CD14-positive monocyte (primary cell): ENCODE measurements at regions not wholly inside any gene's neighbourhood (a gene's known extent, or its start where the extent isn't known, plus 50 kb on each side); places are given as distances from the start of the nearest gene placed in this dataset.

Experiments used
- DNase-seq, 3 donors: peaks; one replicate each; pipeline ENCODE4 v3.0.0-alpha.2; 2011 to 2022
- H2AFZ ChIP-seq: 2 replicates; pipeline ENCODE4 v1.6.0; 2012; ENCODE audit warnings: mild to moderate bottlenecking, low read depth, low read length, inconsistent platforms; ENCODE audit not compliant: insufficient read depth, poor library complexity, severe bottlenecking
- H3K27ac ChIP-seq, 2 donors: 1 replicate in 1 of 2; 2 replicates in 1 of 2; pipeline ENCODE4 v1.5.1; 2012 to 2013; ENCODE audit warnings: low read length in 2 of 2, control low read depth in 1 of 2, inconsistent platforms in 1 of 2, low read depth in 1 of 2, mild to moderate bottlenecking in 1 of 2
- H3K27me3 ChIP-seq, 2 donors: one replicate each; pipeline versions ENCODE4 v1.6.0 to v1.6.1; 2011 to 2013; ENCODE audit warnings: low read length in 2 of 2; ENCODE audit not compliant: control insufficient read depth in 2 of 2, insufficient read depth in 2 of 2
- H3K36me3 ChIP-seq, 2 donors: replicated peaks in 1 of 2; 1 replicate in 1 of 2; 2 replicates in 1 of 2; pipeline versions ENCODE4 v1.5.1 to v1.6.1; 2012 to 2013; ENCODE audit warnings: low read length in 2 of 2, control low read depth in 1 of 2, inconsistent platforms in 1 of 2, mild to moderate bottlenecking in 1 of 2; ENCODE audit not compliant: insufficient read depth in 2 of 2, control insufficient read depth in 1 of 2
- H3K4me1 ChIP-seq, 2 donors: 1 replicate in 1 of 2; 2 replicates in 1 of 2; pipeline versions ENCODE4 v1.5.1 to v1.6.1; 2012 to 2013; ENCODE audit warnings: low read length in 2 of 2, control low read depth in 1 of 2, inconsistent platforms in 1 of 2, mild to moderate bottlenecking in 1 of 2, moderate library complexity in 1 of 2; ENCODE audit not compliant: insufficient read depth in 2 of 2, control insufficient read depth in 1 of 2
- H3K4me2 ChIP-seq: replicated peaks from 2 replicates; pipeline ENCODE3; 2012; ENCODE audit warnings: low read length, moderate library complexity, mild to moderate bottlenecking; ENCODE audit not compliant: poor library complexity, severe bottlenecking; ENCODE audit errors: extremely low read depth
- H3K4me3 ChIP-seq, 3 experiments: fragments of 200-600 bp in 1 of 3; sonication (generic) in 1 of 3; replicated peaks in 1 of 3; 1 replicate in 2 of 3; 2 replicates in 1 of 3; pipeline ENCODE4 v1.5.1; 2011 to 2013; ENCODE audit warnings: low read length in 3 of 3, mild to moderate bottlenecking in 3 of 3, control low read depth in 2 of 3, low read depth in 2 of 3, inconsistent platforms in 1 of 3, moderate library complexity in 1 of 3
- H3K79me2 ChIP-seq: 2 replicates; pipeline ENCODE4 v1.6.0; 2012; ENCODE audit warnings: mild to moderate bottlenecking, control low read depth, inconsistent platforms, low read length, moderate library complexity; ENCODE audit not compliant: insufficient read depth
- H3K9ac ChIP-seq: 2 replicates; pipeline ENCODE4 v1.6.0; 2017; ENCODE audit warnings: low read length, mild to moderate bottlenecking; ENCODE audit not compliant: insufficient read depth, poor library complexity, severe bottlenecking
- H3K9me3 ChIP-seq, 2 donors: replicated peaks in 1 of 2; 1 replicate in 1 of 2; 2 replicates in 1 of 2; pipeline versions ENCODE4 v1.5.1 to v1.6.1; 2012 to 2013; ENCODE audit warnings: low read length in 2 of 2, control low read depth in 1 of 2; ENCODE audit not compliant: control insufficient read depth in 1 of 2, insufficient read depth in 1 of 2
- H4K20me1 ChIP-seq: 2 replicates; pipeline ENCODE4 v1.6.0; 2012; ENCODE audit warnings: mild to moderate bottlenecking, low read length, control low read depth, moderate library complexity; ENCODE audit not compliant: insufficient read depth
- H3K27ac Mint-ChIP-seq, 7 donors: one replicate each; pipeline ENCODE4 v1.8.0; 2020; ENCODE audit warnings: mild to moderate bottlenecking in 7 of 7, mixed read lengths in 7 of 7, moderate library complexity in 6 of 7, inconsistent platforms in 2 of 7
- H3K27me3 Mint-ChIP-seq, 3 donors: one replicate each; pipeline ENCODE4 v1.8.0; 2021 to 2022; ENCODE audit warnings: low read depth in 3 of 3, mild to moderate bottlenecking in 3 of 3, mixed read lengths in 3 of 3, moderate library complexity in 3 of 3, inconsistent platforms in 1 of 3
- H3K36me3 Mint-ChIP-seq, 2 donors: one replicate each; pipeline ENCODE4 v1.8.0; 2020; ENCODE audit warnings: mixed read lengths in 2 of 2, inconsistent platforms in 1 of 2, mild to moderate bottlenecking in 1 of 2
- H3K4me1 Mint-ChIP-seq: one replicate; pipeline ENCODE4 v1.8.0; 2020; ENCODE audit warnings: mild to moderate bottlenecking, mixed read lengths
- H3K4me3 Mint-ChIP-seq, 2 donors: one replicate each; pipeline ENCODE4 v1.8.0; 2020; ENCODE audit warnings: mild to moderate bottlenecking in 2 of 2, mixed read lengths in 2 of 2, moderate library complexity in 1 of 2
- H3K9me3 Mint-ChIP-seq, 7 donors: one replicate each; pipeline ENCODE4 v1.8.0; 2020 to 2022; ENCODE audit warnings: mixed read lengths in 7 of 7, mild to moderate bottlenecking in 6 of 7, moderate library complexity in 6 of 7, inconsistent platforms in 2 of 7
- WGBS: methylation state at CpG from one replicate; pipeline ENCODE4 v1.1.5; 2013; ENCODE audit warnings: missing lambda C conversion rate; ENCODE audit not compliant: insufficient coverage; 5-methylcytosine and 5-hydroxymethylcytosine counted together
- intact Hi-C, 2 donors: fragments of 100-400 bp; cut with micrococcal nuclease; formaldehyde crosslinking; loops; one replicate each; pipeline versions ENCODE4 v1.15.0 to v1.15.1; 2023
- TF ChIP-seq, protein P1 (sequence below): fragments of 200-600 bp; IDR thresholded peaks from one replicate; pipeline ENCODE4 v1.8.0; 2022; ENCODE audit warnings: antibody characterized with exemption, mild to moderate bottlenecking

DNA sequence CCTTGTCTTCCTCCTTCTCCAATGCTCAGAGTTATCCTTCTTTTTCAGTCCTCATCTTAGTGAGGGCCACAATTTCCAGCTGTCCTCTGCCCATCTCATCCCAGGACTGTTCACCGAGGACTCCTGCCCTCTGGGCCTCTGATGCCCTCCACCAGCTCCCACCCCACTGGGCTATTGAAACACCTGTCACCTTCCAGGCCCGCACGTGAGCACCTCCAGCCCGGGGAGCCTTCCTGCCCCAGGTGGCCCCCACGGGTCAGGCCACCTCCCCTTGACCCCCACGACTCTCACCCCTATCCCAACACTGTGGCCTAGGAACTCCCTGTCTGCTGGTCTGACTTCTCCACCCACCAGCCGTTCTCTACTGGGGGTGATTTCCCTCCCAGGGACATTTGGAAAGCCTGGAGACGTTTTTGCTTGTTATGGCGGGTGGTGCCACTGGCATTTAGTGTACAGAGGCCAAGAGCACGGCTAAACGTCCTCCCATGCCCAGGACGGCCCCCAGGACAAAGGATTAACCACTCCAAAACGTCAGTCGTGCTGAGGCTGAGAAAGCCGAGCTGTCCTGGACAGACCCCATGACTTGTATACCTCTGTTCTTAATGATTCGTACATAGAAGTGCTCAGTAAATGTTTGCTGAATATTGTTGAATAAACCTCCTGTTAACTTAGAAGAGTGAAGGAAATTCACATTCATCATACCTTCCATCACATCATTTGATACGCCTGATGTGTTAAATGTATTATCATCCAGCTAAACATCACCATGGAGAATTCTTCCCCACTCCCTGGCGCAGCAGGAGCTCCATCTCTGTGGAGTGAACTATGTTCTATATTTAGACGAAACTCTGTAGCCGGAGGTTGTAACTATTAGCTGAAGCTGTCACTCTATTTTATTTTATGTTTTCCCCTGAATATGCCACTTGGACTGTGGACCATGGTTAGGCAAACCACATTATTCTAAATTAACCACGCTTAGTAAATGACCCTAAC lies 270.1 kb upstream of the SHH start:
- H3K27me3 ChIP-seq, result no peaks in the 10 kb centered on the region
- Mint-ChIP-seq H3K27ac (no peak overlapping the region), H3K36me3 (no peaks in the 10 kb centered on the region), H3K9me3 (no peaks in the 10 kb centered on the region), H3K4me1 (no peaks in the 10 kb centered on the region), H3K4me3 (no peak overlapping the region), H3K27me3 (peaks cover 3 to 5% (median 5%) of the 10 kb centered on the region in 3 donors)
- no peak overlapping the region for H3K4me2 ChIP-seq
- TF ChIP-seq, protein P1, sequence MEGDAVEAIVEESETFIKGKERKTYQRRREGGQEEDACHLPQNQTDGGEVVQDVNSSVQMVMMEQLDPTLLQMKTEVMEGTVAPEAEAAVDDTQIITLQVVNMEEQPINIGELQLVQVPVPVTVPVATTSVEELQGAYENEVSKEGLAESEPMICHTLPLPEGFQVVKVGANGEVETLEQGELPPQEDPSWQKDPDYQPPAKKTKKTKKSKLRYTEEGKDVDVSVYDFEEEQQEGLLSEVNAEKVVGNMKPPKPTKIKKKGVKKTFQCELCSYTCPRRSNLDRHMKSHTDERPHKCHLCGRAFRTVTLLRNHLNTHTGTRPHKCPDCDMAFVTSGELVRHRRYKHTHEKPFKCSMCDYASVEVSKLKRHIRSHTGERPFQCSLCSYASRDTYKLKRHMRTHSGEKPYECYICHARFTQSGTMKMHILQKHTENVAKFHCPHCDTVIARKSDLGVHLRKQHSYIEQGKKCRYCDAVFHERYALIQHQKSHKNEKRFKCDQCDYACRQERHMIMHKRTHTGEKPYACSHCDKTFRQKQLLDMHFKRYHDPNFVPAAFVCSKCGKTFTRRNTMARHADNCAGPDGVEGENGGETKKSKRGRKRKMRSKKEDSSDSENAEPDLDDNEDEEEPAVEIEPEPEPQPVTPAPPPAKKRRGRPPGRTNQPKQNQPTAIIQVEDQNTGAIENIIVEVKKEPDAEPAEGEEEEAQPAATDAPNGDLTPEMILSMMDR, result no peak
- intact Hi-C loops, result no loop called here
- no peak overlapping the region for H3K4me3 ChIP-seq
- H2AFZ ChIP-seq, result no peak overlapping the region
- H3K27ac ChIP-seq, result no peak overlapping the region
- no peaks in the 10 kb centered on the region for H3K4me1 ChIP-seq
- no peaks in the 10 kb centered on the region for H3K36me3 ChIP-seq
- H4K20me1 ChIP-seq, result no peaks in the 10 kb centered on the region
- no peaks in the 10 kb centered on the region for H3K79me2 ChIP-seq
- no peaks in the 10 kb centered on the region for H3K9me3 ChIP-seq
- no peak overlapping the region for H3K9ac ChIP-seq
- no peak for DNase-seq
- 92% methylated on average over 12 of the region's 21 CpGs for WGBS

DNA sequence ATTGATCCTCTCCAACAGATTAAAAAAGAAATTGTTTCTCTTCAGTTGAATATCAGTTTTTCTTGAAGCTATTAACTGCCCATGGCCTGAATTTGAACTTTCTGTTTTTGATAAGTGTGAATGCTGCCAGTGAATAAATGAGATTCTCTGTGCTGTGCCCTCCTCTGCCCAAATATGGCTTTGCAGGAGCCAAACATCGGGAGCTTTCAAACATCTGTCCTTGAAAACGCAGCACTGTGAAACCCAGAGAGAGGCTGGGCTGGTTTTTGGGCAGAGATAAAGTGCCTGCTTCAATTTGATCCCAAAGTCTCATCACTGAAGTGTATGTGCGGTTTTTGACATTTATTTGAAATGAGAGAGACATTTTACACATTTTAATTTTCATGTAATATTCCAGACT lies 268.3 kb upstream of the SHH start:
- no peak overlapping the region for H3K27ac ChIP-seq
- intact Hi-C loops, result no loop called here
- Mint-ChIP-seq H3K27ac (no peak overlapping the region), H3K4me1 (no peaks in the 10 kb centered on the region), H3K36me3 (no peaks in the 10 kb centered on the region), H3K9me3 (peaks cover 0 to 2% (median 0%) of the 10 kb centered on the region in 7 donors), H3K4me3 (no peak overlapping the region), H3K27me3 (peaks cover 3 to 5% (median 5%) of the 10 kb centered on the region in 3 donors)
- WGBS, result 55% methylated on average over 2 of the region's 3 CpGs
- no peaks in the 10 kb centered on the region for H3K4me1 ChIP-seq
- H3K9ac ChIP-seq, result no peak overlapping the region
- no peaks in the 10 kb centered on the region for H3K9me3 ChIP-seq
- H3K4me3 ChIP-seq, result no peak overlapping the region
- H3K27me3 ChIP-seq, result no peaks in the 10 kb centered on the region
- TF ChIP-seq, protein P1, result no peak
- H3K4me2 ChIP-seq, result no peak overlapping the region
- no peaks in the 10 kb centered on the region for H3K36me3 ChIP-seq
- no peak overlapping the region for H2AFZ ChIP-seq
- H3K79me2 ChIP-seq, result no peaks in the 10 kb centered on the region
- H4K20me1 ChIP-seq, result no peaks in the 10 kb centered on the region
- no peak for DNase-seq
